Ishikawa (cell line): ENCODE measurements at regions not wholly inside any gene's neighbourhood (a gene's known extent, or its start where the extent isn't known, plus 50 kb on each side); places are given as distances from the start of the nearest gene placed in this dataset.

Experiments used
- EP300 ChIP-seq: IDR thresholded peaks from 2 replicates; pipeline ENCODE4 v1.6.1; 2012; ENCODE audit warnings: borderline replicate concordance
- MAX ChIP-seq: IDR thresholded peaks from 2 replicates; pipeline ENCODE4 v1.6.1; 2012
- YY1 ChIP-seq: IDR thresholded peaks from 2 replicates; pipeline ENCODE4 v1.6.1; 2012; ENCODE audit warnings: low read depth

- TF ChIP-seq MAX (no peak), EP300 (no peak), YY1 (no peak)
These were observed 463.5 kb downstream of the NKX6-1 start for GRCh38 chr4:84035568-84035967.
